HT-29 (cell line): ENCODE measurements at regions not wholly inside any gene's neighbourhood (a gene's known extent, or its start where the extent isn't known, plus 50 kb on each side); places are given as distances from the start of the nearest gene placed in this dataset.
"Not testable (repeated sequence)": the region's sequence is repeated elsewhere in the genome, so short reads cannot be mapped to it uniquely, and the experiment has no call there.

Source experiments
- DNase-seq: peaks from one replicate; pipeline ENCODE4 v3.0.0-alpha.2; 2015; ENCODE audit warnings: low spot score

DNA sequence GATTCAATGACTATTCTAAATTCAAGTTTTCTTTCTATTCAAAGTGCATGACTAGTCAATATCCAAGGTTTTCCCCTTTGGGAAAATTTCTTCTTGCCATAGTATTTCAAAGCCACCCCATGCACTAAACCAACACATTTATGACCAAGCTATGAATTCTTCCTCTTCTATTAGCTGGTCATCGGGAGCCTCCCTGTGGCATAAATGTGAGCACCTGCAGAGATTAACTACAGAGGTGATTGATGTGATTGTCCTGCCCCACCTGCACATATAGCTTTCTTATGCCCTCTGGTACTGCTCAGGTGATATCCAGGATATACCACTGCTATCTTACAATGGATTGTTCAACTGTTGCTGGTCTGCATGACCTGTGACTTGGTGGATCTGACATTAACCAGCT lies 694.9 kb downstream of the ZBBX start:
- DNase-seq: peak; percentile 24

- DNase-seq: not testable (repeated sequence)
These were observed 696.0 kb downstream of the ZBBX start for GRCh38 chr3:166684077-166684476.

DNA sequence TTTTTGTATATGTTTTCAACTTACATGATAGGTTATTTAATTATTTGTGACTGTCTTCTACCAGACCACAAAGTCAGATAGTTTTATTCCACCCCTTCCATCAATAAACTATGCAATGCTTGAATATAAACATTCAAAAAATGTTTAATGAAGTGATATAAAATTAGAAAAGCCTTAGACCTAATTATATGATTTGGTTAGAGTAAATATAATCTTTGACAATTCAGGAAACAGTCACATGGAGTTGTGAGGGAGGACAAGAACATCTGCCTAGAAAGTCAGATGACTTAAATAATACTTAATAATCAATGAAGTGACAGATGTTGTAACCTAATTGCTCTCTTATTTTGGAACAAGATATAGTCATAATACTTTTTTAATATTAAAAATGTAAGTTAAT lies 710.3 kb downstream of the ZBBX start:
- DNase-seq: no peak

- DNase-seq: no peak
These were observed 716.9 kb downstream of the ZBBX start for GRCh38 chr3:166663194-166663593.

- no peak for DNase-seq
These were observed 718.5 kb downstream of the ZBBX start for GRCh38 chr3:166661621-166662020.

GRCh38 chr3:166660962-166661361 lies 719.1 kb downstream of the ZBBX start:
- DNase-seq: no peak

GRCh38 chr3:166637984-166638530 lies 742.0 kb downstream of the ZBBX start:
- no peak for DNase-seq

GRCh38 chr3:166634091-166634746 lies 745.9 kb downstream of the ZBBX start:
- no peak for DNase-seq

- no peak for DNase-seq
These were observed 749.9 kb downstream of the ZBBX start for GRCh38 chr3:166630190-166630589.

DNA sequence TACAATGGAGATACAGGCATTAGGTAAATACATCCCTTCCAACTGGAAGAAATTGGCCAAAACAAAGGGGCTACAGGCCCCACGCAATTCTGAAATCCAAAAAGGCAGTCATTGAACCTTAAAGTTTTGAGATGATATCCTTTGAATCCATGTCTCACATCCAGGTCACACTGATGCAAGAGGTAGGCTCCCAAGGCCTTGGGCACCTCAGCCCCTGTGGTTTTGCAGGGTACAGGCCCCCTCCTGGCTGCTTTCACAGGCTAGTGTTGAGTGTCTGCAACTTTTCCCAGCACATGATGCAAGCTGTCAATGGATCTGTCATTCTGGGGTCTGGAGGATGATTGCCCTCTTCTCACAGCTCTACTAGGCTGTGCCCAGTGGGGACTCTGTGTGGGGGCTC lies 766.7 kb downstream of the ZBBX start:
- DNase-seq: no peak

DNA sequence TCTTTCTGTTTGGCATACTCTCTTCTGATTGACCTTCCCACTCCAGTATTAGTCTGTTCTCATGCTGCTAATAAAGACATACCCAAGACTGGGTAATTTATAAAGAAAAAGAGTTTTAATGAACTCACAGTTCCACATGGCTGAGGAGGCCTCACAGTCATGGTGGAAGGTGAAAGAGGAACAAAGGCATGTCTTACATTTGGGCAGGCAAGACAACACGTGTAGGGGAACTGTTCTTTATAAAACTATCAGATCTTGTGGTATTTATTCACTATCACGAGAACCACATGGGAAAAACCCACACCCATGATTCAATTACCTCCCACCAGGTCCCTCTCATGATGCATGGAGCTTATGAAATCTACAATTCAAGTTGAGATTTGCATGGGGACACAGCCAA lies 767.3 kb downstream of the ZBBX start:
- not testable (repeated sequence) for DNase-seq

DNA sequence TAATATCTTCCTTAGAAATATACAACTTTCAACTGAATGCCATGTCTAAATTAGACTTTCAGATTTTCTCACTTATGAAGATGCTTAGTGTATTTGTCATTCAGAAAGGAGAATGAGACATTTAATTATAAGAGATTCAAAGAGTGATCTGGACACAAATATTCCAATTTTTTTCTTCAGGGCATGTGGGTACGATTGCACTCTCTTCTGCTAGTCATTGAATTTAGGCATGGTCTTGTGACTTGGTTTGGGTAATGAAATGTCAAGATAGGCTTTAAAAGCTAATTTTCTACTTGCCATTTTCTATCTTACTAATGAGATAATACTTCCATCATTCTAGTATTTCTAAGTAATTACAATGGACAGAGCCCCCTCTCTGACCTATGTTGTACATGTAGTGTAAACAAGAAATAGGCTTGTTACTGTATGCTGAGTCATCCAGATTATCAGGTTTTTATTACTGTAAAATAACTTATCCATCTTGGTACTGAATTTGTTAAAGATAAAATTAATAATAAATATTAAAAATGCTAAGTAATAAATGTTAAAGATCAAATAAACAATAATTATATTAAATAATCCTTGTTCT lies 770.8 kb upstream of the BCHE start:
- DNase-seq: no peak

DNA sequence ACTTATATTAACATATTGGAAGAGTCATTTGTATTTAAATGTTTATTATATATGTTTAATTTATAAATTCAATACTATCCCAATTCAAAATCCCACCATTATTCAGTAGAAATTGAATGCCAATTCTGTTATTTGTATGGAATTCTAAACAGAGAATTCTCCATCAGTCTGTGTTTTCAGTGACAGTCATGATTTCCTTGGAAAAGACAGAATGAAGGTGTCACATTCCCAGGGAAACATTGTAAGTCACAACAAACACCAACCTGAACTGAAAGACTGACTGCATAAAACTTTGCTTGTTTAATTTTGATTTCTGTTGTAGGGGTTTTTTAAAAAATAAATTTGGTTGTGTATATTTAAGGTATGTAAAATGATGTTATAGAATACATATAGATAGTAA lies 769.8 kb upstream of the BCHE start:
- DNase-seq: no peak

DNA sequence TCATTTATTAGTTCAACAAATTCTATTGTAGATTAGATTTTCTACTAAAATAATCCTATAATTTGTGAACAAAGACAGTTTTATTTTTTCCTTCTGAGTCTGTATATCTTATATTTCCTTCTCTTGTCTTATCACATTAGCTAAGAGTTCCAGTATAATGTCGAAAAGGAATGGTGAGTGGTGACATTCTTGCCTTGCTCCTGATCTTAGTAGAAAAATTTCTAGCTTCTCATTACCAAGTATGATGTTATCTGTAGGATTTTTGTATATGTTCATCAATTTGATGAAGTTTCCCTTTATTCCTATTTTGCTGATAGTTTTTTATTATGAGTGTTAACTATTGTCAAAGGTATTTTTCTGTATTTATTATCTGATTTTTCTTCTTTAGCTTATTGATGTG lies 756.6 kb upstream of the BCHE start:
- no peak for DNase-seq

GRCh38 chr3:166582236-166582635 lies 745.0 kb upstream of the BCHE start:
- no peak for DNase-seq

DNA sequence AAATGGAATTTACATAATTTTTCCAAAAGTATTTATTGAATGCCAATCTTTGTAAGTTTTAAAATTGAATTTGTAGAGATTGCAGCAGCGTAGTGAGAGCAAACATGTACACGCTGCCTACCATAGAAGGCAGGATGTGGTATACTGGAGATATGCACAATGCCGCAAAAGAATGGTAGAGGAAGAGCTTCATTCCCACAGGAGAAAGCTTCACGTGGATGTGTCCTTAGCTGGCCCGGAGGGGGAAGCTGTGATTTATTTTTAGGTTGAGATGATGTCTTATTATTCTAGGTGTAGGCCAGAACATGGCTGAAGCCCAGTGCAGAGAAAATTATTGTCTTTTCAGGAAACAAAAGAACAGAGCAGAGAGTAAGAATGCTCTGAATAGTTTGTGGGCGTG lies 743.3 kb upstream of the BCHE start:
- DNase-seq: no peak

DNA sequence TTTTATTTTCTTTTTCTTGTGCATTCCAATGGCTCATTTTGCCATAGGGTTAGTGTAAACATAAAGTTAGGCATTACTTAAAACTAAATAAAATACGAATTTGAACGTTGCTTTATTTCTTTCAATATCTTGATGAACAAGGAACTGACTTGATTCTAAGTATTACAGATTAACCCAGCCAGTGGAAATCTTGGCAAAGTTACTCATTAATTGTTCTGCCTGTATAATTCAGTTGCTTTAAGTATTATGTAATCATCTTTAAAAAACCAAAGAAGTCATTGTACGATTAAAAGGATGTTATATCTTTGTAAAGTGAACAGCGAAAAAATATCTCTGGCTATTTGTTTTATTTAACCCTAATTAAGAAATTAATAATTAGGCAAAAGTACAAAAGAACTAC lies 737.9 kb upstream of the BCHE start:
- peak; percentile 28 for DNase-seq

GRCh38 chr3:166571686-166572085 lies 734.5 kb upstream of the BCHE start:
- DNase-seq: not testable (repeated sequence)

DNA sequence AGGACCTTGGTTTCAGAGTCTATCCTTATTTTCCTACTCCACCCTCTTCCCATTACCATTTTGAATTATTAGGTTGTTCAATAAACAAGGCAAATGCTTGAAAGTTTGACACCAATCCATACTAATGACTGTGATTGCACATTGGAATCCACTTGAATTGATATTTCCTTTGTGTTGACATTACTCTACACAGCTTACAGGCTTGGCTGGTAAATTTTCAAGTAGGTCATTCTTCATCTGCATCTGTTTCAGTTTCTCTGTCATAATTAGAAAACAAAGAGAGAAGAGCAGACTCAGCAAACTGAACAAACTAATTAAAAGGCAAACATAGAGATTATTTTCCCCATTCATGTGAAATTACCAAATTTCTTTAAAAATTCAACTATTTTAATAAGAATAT lies 732.9 kb upstream of the BCHE start:
- DNase-seq: no peak

- no peak for DNase-seq
These were observed 732.4 kb upstream of the BCHE start for GRCh38 chr3:166569589-166569988.

DNA sequence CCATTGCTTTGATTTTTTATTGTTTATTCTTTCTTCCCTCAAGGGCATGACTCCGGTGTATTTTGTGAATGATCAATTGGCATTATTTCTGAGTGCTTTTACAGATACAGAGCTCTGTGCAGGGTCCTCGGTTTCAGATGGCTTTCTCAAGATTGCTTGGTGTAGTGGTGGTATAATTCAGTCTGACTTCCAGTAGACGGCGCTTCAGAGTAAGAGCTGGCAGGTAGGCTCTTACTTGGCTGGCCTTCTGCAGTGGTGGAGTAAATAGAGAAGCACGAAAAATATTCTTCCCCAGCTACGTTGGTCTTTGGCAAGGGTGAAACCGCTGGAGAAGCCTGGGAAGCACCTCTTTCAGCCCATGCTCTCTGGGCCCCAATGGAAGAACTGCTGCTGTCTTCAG lies 723.0 kb upstream of the BCHE start:
- DNase-seq: no peak

DNA sequence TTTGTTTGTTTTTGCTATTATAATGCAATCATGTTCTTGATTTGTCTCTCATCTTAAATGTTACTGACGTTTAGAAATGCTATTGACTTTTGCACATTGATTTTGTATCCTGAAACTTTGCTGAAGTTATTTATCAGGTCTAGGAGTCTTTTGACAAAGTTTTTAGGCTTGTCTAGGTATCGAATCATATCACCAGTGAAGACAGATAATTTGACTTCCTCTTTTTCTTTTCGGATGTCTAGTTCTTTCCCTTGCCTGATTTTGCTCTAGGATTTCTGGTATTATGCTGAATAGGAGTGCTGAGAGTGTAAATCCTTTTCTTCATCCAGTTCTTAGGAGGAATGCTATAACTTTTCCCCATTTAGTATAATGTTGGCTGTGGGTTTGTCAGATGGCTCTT lies 719.7 kb upstream of the BCHE start:
- no peak for DNase-seq

DNA sequence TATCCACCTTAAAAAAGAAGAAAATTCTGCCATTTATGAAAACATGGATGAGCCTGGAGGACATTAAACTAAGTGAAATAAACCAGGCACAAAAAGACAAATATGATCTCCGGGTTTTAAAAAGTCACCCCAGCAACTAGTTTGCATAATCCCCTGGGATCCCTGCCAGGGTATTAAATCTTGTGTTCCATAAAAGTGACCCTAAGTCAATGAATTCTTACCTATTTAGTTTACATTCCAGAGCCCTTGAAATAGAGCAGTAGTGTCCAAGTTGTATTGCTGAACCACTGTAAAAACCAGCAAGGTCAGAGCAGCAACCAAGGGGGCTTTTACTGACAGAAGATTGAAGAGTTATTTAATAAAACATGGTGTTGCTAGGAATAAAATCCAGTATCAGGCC lies 716.8 kb upstream of the BCHE start:
- DNase-seq: no peak

DNA sequence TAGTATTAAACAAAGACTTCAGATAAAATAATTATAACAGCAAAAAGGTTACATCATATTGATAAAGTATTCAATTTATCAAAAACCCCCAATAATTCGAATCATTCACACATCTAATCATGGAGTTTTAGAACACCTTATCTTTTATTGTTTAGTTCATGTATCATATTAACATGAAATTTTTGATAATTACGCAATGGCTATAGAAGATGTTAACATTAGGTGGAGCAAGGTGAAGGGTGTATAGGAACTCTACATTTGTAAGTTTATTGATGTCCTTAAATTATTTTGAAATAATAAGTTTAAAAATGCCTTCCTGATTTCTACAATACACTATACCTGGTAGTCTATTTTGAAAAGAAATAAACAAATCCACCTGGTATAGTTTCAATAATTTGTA lies 696.5 kb upstream of the BCHE start:
- no peak for DNase-seq
